AG09319 (cell line): ENCODE measurements at regions not wholly inside any gene's neighbourhood (a gene's known extent, or its start where the extent isn't known, plus 50 kb on each side); places are given as distances from the start of the nearest gene placed in this dataset.

Experiments
- DNase-seq: peaks from one replicate; pipeline ENCODE4 v3.0.0-alpha.2; 2010; ENCODE audit warnings: low read depth; ENCODE audit errors: extremely low read depth
- TF ChIP-seq, protein P1 (sequence below): IDR thresholded peaks from 2 replicates; pipeline ENCODE4 v1.5.1; 2011; ENCODE audit warnings: low read depth, mild to moderate bottlenecking, inconsistent platforms, low read length, moderate library complexity

DNA sequence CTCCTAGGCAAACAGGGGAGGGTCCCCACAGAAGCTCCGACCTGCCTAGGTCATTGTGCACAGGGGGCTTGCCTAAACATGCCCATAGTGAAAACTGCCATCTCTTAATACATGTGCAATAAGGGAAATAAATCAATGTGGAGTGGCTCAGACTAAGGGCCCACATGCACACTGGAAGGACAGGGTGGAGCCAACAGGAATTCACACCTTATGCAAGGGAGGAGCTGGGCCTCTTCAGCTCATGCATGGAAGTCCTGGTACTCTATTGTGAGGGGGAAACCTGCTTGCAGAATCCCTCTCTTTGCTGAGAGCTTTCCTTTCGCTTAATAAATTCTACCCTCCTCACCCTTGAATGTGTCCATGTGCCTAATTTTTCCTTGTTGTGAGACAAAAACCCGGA, 815.8 kb downstream of the EFNA5 start:
- TF ChIP-seq, protein P1, sequence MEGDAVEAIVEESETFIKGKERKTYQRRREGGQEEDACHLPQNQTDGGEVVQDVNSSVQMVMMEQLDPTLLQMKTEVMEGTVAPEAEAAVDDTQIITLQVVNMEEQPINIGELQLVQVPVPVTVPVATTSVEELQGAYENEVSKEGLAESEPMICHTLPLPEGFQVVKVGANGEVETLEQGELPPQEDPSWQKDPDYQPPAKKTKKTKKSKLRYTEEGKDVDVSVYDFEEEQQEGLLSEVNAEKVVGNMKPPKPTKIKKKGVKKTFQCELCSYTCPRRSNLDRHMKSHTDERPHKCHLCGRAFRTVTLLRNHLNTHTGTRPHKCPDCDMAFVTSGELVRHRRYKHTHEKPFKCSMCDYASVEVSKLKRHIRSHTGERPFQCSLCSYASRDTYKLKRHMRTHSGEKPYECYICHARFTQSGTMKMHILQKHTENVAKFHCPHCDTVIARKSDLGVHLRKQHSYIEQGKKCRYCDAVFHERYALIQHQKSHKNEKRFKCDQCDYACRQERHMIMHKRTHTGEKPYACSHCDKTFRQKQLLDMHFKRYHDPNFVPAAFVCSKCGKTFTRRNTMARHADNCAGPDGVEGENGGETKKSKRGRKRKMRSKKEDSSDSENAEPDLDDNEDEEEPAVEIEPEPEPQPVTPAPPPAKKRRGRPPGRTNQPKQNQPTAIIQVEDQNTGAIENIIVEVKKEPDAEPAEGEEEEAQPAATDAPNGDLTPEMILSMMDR: no peak

DNA sequence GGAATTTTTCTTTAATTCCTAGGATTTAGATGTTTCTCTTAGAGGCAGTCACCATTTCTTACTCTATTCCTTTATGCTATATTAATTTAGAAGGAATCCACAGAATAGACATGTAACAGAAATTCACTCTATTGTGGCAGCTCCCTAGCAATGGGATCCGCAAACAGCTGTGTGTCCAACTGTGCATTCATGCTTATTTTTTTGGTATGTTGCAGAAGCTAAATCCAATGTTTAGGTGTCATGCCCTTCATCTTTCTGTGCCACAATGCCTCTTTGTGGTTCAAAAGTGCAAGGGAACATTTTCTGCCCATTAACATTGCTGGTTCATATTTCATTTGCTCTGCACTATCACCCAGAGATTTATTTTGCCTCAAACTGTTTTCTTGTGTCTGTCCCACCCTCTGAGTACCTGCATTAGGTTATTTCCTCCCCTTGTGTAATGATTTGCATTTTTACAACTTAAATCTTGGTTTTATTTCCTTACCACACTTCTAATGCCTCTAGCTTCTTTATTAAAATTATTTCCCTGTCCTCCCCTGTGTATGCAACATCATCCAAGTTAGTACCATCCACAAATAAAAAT, 816.5 kb downstream of the EFNA5 start:
- no peak for DNase-seq
- TF ChIP-seq, protein P1: no peak

More for the DNA sequence above, 815.8 kb downstream of the EFNA5 start:
- DNase-seq: no peak

DNA sequence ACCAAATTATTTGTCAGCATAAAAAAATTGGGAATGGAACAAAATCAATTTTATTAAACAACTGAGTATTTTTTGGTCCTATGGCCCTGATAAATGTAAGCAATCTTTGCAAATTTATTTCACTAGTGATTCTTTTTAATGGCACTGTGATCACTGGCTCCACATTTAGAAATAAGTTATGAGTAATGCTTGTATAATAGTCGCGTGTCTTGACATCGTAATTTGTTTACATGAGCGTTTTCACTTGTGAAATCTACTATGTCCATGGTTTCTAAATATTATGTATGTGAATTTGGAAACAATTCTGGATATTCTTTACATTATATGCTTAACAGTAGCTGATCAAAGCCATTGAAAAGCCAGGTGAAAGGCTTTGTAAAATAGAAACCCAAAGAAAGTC, 817.5 kb downstream of the EFNA5 start:
- TF ChIP-seq, protein P1: no peak
- no peak for DNase-seq

DNA sequence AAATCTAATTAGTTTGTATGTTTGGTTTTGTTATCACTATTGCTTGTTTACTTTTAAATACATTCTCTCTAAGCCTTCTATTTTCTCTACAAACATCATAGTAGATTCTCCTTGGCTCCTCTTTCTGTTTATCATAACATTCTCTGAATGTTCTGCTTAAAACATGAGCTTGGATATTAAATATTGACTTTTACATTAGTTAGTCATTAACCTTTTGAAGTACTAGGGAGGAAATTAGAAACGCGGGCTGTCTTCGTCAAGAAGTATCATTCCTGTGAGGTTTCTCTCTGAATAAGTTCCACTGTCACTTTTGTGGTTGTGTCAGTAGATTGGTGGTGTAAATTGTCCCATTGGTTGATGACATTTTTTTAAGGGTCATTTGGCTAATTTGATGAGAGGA, 821.5 kb downstream of the EFNA5 start:
- no peak for DNase-seq
- TF ChIP-seq, protein P1: no peak

DNA sequence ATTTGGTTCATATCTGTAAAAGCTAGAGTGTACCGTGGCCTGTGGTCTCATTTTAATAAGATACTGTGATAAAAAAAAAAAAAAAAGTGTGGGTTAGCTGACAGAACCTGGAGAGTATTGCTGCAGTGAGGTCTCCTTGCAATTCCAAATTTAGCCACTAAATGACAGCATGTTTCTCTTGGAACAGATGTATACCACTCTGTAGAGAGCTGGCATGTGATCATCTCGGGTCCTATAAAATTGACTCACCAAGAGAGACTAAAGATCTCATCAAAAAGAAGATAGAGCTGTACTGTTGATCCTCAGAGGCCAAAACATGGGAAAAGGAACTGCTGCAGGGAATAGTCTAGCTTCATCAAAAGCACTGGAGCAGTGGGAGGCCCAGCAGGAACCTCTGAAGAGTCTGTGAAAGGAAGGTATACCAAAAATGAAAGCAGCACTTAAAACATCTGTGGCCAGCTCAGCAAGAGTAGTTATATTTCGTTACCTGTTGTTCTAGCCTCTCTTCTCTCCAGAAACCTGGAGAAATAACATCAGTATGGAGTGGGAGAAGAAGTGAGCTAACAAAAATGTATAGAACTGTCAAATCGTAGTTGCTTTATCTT, 826.8 kb downstream of the EFNA5 start:
- TF ChIP-seq, protein P1: peak; percentile 18
- no peak for DNase-seq

DNA sequence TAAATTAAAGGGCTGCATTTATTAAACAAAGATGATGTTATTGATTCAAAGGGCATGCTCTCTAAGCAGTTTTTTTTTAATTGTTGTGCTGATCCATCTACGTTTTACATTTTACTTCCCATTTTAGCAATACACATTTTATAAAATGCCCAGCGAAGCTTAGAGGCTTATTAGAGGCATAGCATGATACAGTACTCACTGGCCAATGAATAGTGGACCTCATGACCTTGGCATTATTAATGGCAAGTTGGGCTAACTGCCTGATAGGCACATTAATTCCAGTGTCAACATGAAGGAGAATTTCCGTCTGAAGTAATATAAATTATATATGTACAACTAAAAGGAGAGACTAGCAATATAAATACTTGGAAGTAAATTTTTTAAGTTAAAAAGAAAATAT, 837.2 kb downstream of the EFNA5 start:
- no peak for DNase-seq
- TF ChIP-seq, protein P1: no peak

DNA sequence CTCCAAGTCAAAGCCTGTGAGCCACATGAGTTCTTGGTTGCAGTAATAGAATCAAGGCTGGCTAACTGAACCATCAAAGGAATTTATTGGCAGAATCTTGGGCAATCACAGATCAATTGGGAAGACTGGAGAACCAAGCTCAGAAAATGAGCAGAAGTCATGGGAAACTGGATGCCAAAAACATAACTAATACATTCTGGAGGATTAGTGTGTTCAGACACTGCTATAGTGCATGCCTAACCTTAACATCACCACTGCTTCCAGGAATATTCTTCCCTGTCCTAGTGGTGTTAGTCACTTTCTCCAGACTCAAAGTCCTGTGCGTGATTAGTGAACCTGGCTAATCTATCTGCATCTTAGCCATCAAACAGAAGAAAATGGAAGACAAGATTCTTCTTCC, 843.7 kb downstream of the EFNA5 start:
- no peak for DNase-seq
- TF ChIP-seq, protein P1: no peak
